Tibial nerve (tissue), 4 donors: ENCODE measurements at regions not wholly inside any gene's neighbourhood (a gene's known extent, or its start where the extent isn't known, plus 50 kb on each side); places are given as distances from the start of the nearest gene placed in this dataset.
"Not testable (repeated sequence)": the region's sequence is repeated elsewhere in the genome, so short reads cannot be mapped to it uniquely, and the experiment has no call there.

Experiments used
- DNase-seq, 2 donors: peaks; one replicate each; pipeline ENCODE4 v3.0.0-alpha.2; 2019; ENCODE audit warnings: low spot score in 2 of 2
- H3K27ac ChIP-seq, 4 donors: fragments of 200-600 bp; sonication (generic) in 3 of 4; one replicate each; pipeline ENCODE4 v1.5.1; 2017 to 2019; ENCODE audit warnings: mild to moderate bottlenecking in 1 of 4
- H3K27me3 ChIP-seq, 2 donors: fragments of 200-600 bp; sonication (generic) in 1 of 2; one replicate each; pipeline versions ENCODE4 v1.5.1 to v1.6.0; 2017 to 2019
- H3K36me3 ChIP-seq, 3 donors: fragments of 200-600 bp; sonication (generic); one replicate each; pipeline ENCODE4 v1.5.1; 2018 to 2019
- H3K4me1 ChIP-seq, 4 donors: fragments of 200-600 bp; sonication (generic) in 3 of 4; one replicate each; pipeline ENCODE4 v1.5.1; 2017 to 2019
- H3K4me3 ChIP-seq, 4 donors: fragments of 200-600 bp; sonication (generic) in 3 of 4; one replicate each; pipeline ENCODE4 v1.5.1; 2017 to 2019; ENCODE audit warnings: mild to moderate bottlenecking in 1 of 4, moderate library complexity in 1 of 4
- H3K9me3 ChIP-seq, 4 donors: fragments of 200-600 bp; sonication (generic) in 3 of 4; one replicate each; pipeline ENCODE4 v1.5.1; 2017 to 2019
- EP300 ChIP-seq, 2 donors: sonication (generic); formaldehyde crosslinking; IDR thresholded peaks; one replicate each; pipeline ENCODE4 v1.6.1; 2017; ENCODE audit warnings: antibody characterized with exemption in 2 of 2, mild to moderate bottlenecking in 1 of 2
- POLR2A ChIP-seq, 2 donors: fragments of 450-650 bp; IDR thresholded peaks; one replicate each; pipeline ENCODE4 v1.6.1; 2017; ENCODE audit warnings: antibody characterized with exemption in 2 of 2, mild to moderate bottlenecking in 2 of 2, moderate library complexity in 2 of 2
- WGBS, 2 donors: methylation state at CpG; one replicate each; pipeline ENCODE4 v1.1.5; 2018; 5-methylcytosine and 5-hydroxymethylcytosine counted together
- TF ChIP-seq, protein P1 (sequence below), 5 experiments: fragments of 200-600 bp in 3 of 5; fragments of 450-650 bp in 2 of 5; sonication (generic) in 3 of 5; IDR thresholded peaks; one replicate each; pipeline ENCODE4 v1.5.1; 2016 to 2019; ENCODE audit warnings: antibody characterized with exemption in 5 of 5, mild to moderate bottlenecking in 3 of 5, moderate library complexity in 2 of 5

DNA sequence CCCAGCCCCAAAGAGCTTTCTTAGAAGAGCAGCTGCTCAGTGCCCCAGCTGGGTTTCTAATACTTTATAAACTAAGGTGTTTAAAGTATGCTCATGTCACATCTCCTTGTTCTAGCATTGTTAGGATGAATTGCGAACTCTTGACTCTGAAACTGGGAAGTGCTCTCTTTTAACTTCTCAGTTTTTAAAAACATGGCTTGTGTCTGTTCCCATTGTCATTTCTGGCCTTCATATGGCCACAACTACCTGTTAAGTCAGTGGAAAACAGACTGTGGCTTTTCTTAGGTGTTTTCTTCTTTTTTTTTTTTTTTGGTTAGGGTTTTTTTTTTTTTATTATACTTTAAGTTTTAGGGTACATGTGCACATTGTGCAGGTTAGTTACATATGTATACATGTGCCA, 164.7 kb downstream of the KCNRG start:
- Histone ChIP-seq H3K4me1 (no peaks in the 10 kb centered on the region), H3K4me3 (no peak overlapping the region), H3K36me3 (no peaks in the 10 kb centered on the region), H3K9me3 (no peaks in the 10 kb centered on the region), H3K27ac (no peak overlapping the region), H3K27me3 (no peaks in the 10 kb centered on the region)
- TF ChIP-seq POLR2A (IDR thresholded peaks at IDR 0.05) (no peak), EP300 (IDR thresholded peaks at IDR 0.05) (no peak)
- TF ChIP-seq, protein P1, sequence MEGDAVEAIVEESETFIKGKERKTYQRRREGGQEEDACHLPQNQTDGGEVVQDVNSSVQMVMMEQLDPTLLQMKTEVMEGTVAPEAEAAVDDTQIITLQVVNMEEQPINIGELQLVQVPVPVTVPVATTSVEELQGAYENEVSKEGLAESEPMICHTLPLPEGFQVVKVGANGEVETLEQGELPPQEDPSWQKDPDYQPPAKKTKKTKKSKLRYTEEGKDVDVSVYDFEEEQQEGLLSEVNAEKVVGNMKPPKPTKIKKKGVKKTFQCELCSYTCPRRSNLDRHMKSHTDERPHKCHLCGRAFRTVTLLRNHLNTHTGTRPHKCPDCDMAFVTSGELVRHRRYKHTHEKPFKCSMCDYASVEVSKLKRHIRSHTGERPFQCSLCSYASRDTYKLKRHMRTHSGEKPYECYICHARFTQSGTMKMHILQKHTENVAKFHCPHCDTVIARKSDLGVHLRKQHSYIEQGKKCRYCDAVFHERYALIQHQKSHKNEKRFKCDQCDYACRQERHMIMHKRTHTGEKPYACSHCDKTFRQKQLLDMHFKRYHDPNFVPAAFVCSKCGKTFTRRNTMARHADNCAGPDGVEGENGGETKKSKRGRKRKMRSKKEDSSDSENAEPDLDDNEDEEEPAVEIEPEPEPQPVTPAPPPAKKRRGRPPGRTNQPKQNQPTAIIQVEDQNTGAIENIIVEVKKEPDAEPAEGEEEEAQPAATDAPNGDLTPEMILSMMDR (IDR thresholded peaks at IDR 0.05) = no peak
- DNase-seq = no peak
- WGBS, 2 donors = 3 to 94% methylated on average over 1 of the region's 1 CpG

DNA sequence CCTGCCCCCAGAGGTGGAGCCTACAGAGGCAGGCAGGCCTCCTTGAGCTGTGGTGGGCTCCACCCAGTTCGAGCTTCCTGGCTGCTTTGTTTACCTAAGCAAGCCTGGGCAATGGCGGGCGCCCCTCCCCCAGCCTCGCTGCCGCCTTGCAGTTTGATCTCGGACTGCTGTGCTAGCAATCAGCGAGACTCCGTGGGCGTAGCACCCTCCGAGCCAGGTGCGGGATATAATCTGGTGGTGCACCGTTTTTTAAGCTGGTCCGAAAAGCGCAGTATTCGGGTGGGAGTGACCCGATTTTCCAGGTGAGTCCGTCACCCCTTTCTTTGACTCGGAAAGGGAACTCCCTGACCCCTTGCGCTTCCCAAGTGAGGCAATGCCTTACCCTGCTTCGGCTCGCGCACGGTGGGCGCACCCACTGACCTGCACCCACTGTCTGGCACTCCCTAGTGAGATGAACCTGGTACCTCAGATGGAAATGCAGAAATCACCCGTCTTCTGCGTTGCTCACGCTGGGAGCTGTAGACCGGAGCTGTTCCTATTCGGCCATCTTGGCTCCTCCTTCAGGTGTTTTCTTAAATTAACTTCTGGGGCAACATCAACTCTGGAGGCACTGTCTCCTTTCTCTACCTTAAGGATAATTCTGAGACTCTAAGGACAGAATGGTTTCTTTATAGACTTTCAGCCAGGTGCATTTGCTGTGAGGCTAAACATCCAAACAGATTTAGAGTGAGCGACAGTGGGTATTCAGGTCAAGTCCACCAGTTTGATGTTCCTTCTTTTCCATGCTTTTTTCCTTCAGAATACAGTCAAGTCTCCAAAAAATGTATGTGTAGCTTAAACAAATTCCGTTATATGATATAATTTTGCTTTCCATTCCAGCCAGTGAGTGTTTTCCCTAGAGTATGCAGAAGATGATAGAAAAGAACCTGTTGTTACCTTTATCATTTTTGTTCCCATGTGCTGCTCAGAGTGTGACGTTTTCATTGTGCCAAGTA, 170.8 kb downstream of the KCNRG start:
- H3K4me3 ChIP-seq, DNase-seq, H3K4me1 ChIP-seq, H3K9me3 ChIP-seq, H3K27me3 ChIP-seq, H3K27ac ChIP-seq, H3K36me3 ChIP-seq: not testable (repeated sequence)
- WGBS, 2 donors = 83 to 88% methylated on average over 14 to 32 of the region's 32 CpGs

DNA sequence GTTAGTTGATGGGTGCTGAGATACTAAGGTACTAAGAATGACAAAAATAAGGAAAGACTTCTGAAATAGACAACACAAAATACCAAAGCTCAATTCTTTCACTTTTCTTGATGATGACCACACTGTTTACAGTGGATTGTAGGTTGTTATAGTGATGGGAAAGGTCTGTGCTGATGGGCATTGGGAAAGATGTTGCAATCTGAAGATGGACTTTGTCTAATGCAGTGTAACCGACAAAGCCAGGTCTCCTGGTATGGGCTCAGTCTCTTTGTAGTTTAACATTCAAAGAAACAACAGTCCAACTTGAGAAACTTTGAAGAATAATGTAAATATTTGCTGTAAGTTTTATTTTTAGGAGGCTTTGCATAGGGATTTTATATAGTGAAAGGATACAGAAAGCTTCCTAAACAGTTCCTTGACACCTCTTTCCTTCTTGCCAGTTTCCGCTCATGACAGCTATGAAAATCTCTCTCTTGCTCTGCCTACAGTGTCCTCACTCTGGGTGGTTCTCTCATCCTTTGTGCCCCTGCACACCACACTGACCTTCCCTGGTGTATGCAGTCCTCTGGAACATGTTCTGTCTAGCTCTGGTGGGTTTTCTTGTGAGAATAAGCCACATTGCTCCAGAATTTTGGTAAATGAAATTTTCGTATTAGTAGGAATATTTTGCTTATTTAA, 172.2 kb downstream of the KCNRG start:
- no peak for TF ChIP-seq EP300 (IDR thresholded peaks at IDR 0.05)
- TF ChIP-seq, protein P1 (IDR thresholded peaks at IDR 0.05) = no peak
- TF ChIP-seq POLR2A (IDR thresholded peaks at IDR 0.05) = no peak
- Histone ChIP-seq H3K9me3 (no peaks in the 10 kb centered on the region), H3K4me3 (no peak overlapping the region), H3K36me3 (no peaks in the 10 kb centered on the region), H3K27ac (no peak overlapping the region), H3K27me3 (no peaks in the 10 kb centered on the region), H3K4me1 (no peaks in the 10 kb centered on the region)
- no peak for DNase-seq
- WGBS, 2 donors = 96 to 98% methylated on average over 3 of the region's 3 CpGs

DNA sequence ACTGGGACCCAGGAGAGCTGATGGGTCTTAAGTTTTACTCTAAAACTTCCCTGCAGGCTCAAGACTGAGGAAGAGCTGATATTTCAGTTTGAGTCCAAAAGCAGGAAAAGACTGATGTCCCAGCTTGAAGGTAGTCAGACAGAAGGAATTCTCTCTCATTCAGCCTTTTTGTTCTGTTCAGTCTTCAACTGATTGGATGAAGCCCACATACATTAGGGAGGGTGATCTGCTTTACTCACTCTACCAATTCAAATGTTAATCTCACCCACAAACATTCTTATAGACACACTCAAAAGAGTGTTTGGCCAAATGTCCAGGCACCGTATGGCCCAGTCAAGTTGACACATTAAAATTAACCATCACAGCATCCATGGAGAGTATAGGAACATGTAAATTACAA, 173.5 kb downstream of the KCNRG start:
- Histone ChIP-seq H3K36me3 (no peaks in the 10 kb centered on the region), H3K27ac (no peak overlapping the region), H3K4me3 (no peak overlapping the region), H3K9me3 (no peaks in the 10 kb centered on the region), H3K4me1 (no peaks in the 10 kb centered on the region), H3K27me3 (no peaks in the 10 kb centered on the region)
- 66 to 70% methylated on average over 1 of the region's 1 CpG for WGBS, 2 donors
- no peak for DNase-seq
- TF ChIP-seq EP300 (IDR thresholded peaks at IDR 0.05) (no peak), POLR2A (IDR thresholded peaks at IDR 0.05) (no peak)
- TF ChIP-seq, protein P1 (IDR thresholded peaks at IDR 0.05) = no peak

DNA sequence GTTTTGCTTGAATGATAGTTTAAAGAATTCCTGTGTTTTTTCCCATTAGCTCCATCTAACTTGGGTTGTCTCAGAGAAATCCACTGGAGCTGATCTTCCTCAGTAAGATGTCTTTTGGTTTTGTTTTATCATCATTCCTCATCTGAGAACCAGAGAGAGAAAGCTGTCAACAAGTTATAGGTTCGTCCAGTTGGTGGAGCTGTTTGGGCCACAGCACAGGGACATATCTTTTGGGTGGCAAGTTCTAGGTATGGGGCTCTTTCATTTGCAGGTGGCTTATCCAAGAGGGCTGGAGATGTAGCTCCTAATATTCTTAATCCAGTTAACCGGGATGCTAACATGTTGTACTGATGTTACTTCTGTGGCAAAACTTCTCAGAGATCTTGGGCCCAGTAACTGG, 174.2 kb downstream of the KCNRG start:
- Histone ChIP-seq H3K27me3 (no peaks in the 10 kb centered on the region), H3K36me3 (no peaks in the 10 kb centered on the region), H3K9me3 (no peaks in the 10 kb centered on the region), H3K4me1 (no peaks in the 10 kb centered on the region), H3K4me3 (no peak overlapping the region), H3K27ac (no peak overlapping the region)
- 89 to 96% methylated on average over 2 of the region's 2 CpGs for WGBS, 2 donors
- DNase-seq = no peak
- no peak for TF ChIP-seq POLR2A (IDR thresholded peaks at IDR 0.05)
- TF ChIP-seq, protein P1 (IDR thresholded peaks at IDR 0.05) = no peak
- TF ChIP-seq EP300 (IDR thresholded peaks at IDR 0.05) = no peak
